DMS153 (cell line): ENCODE measurements at regions not wholly inside any gene's neighbourhood (a gene's known extent, or its start where the extent isn't known, plus 50 kb on each side); places are given as distances from the start of the nearest gene placed in this dataset.
"Not testable (repeated sequence)": the region's sequence is repeated elsewhere in the genome, so short reads cannot be mapped to it uniquely, and the experiment has no call there.

ENCODE experiments used
- DNase-seq: peaks from one replicate; lab custom pipeline; 2025; lab: John Stamatoyannopoulos, UW

DNA sequence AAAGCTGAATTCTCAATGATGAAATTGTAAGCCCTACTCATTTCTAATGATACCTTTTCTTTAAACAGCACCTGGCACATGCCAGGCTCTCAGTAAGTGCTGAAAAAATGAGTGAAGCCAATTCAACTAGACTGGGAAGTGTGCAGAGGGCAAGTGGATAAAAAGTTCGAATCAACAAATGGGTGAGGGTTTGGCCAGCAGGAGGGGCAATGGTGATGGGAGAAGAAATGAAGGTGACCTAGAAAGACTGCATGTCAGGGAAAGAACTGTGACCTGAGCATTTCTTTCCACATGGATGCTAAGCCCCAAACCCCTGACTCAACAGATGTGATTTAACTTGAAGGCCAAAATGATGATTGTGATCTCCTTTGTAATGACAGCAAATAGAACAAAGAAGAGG, 54.6 kb downstream of the DKK1 start:
- no peak for DNase-seq

DNA sequence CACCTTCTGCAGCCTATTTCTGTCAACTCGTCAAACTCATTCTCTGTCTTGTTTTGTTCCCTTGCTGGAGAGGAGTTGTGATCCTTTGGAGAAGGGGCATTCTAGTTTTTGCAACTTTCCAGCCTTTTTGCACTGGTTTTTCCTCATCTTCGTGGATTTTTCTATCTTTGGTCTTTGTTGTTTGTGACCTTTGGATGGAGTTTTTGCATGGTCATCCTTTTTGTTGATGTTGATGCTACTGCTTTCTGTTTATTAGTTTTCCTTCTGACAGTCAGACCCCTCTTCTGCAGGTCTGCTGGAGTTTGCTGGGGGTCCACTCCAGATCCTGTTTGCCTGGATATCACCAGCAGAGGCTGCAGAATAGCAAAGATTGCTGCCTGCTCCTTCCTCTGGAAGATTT, 60.1 kb downstream of the DKK1 start:
- DNase-seq = not testable (repeated sequence)

DNA sequence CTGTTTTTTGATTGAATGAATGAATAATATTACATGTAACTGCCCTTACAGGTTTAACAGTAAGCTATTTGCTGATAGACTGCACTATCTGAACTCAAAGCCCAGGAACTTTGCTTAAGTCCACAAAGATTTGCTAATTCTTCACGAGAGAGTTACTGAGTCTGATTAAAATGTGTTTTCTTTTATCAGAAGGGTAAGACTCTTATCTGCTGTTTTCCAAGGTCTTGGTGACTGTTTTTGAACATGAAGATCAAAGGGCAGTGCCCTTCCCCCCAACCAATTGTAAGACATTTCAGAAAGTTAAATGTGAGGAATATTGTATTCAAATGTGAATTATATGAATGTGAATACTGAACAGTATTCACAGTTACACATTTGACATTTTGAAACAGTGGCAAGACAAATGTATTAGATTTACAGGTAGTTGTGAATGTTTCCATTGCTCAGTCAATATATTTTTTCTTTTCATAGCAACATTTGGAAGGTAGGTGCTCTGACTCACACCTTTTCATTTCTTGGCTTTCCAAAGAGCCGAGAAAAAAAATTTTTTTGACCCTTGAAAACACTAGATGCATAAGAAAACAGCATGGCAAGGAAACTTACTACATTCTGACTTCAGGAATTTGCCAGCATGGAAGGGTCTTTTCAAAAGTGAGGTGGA, 62.7 kb downstream of the DKK1 start:
- DNase-seq = no peak

DNA sequence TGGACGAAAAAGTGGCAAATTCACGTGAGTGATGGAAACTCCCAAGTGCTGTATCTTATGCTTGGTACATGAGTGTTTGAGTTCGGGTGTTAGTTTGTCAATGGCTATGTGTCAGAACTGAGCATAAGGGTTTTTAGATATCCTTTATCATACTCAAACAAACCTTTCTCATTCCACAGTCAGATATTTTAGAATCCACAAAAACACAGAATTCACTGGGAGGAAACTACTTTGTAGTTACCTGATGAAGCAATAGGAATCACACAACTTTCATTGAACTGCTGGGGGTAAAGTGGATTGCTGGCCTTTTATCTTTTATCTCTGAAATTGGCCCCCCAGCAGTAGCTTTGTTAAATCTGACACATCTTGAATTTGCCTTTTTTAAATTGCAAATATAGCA, 64.0 kb downstream of the DKK1 start:
- no peak for DNase-seq

DNA sequence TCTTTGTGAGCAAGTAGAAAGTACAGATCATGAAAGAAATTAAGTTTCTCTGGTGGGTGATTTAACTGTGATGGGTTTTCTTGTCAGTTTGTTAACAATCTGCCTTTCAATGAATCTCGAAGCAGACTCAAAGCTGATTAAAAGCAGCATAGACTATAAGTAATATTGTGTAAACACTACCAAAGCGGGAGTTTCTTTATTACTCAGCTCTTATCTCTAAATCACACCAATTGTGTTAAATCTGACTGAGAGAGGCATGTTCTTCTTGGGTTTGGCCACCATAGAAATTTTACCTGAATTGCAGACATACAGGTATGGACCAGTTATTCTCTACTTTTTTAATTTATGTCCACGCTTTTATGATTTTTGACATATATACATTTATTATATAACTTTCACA, 65.2 kb downstream of the DKK1 start:
- no peak for DNase-seq

DNA sequence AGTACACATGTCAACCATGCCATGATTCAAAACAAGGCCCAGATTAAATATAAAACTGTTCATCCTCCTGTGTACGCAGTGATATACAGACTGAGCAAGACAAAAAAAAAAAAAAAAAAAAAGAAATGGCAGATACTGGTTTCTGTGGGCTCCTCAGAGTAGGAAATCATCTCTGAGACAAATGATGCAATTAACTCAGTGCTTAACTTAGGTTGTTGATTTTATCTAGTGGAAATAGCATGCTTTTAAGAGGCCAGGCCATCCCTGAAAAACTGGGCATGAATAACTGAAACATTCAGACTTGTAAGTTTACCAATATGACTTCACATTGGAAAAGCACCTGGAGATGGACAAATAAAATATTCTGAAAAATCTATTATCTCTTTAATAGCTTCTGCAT, 69.0 kb downstream of the DKK1 start:
- DNase-seq = no peak

DNA sequence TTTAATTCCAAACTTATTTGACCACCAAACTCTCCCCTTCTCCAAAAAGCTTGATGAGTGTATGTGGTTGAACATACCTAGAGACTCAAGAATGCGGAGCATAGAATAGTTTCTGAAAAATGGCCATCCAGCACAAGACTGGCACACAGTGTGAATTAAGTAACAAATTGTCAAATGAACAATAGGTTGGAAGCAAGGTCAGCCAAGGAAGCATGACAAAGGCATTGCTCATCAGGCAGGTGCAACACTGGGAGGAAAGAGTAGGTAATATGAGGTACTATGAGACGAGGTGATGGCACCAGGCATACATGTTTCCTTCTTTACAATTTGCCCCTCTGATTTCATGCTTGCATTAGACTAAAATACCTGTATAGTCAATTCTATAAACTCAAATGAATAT, 73.7 kb downstream of the DKK1 start:
- DNase-seq = no peak

DNA sequence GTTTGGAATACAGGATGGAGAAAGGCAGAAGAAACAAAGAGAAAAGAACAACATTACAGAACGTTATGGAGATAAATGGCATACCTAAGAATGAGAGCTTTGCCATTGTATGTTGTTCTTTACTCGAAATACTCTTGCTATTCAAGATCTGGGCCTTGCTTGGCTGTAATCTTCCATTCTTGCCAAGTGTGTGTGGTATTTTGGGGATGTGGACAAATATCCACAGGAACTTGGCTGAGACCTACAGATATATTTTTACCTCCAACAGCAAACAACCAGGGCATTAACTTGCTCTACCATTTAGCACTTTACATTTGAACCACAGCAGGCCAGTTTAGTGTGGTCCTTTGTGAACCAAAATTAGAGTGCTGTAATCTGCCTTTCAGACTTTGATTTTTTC, 76.3 kb downstream of the DKK1 start:
- no peak for DNase-seq

DNA sequence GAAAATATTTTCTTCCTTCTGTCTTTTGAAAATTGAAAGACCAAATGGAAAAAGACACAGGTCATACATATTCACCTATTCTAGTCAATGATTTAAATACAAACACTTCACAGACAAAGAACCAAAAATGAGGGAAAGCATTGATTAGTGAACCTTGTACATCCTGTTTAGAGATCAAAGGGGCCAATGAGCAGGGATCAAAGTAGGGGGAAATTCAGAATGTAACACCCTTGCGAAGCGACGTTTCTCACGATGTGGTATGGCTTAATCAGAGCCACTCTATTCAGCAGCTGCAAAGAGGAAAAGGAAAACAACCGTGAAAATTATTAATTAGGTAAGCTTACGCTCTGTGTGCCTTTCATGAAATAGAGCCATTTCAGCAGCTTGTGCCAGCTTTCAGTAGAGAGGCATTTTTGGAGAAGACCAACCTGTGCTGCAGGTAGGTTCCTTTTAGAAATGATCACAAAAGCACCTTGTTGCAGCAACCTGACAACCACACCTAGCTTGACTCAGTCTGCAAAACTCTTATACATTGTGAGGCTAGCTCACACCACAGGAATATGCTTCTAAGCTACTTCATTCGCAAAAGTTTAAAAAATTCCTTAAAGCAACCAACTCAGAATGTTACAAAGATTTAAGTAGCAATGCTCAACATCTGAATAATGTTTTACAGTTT, 78.0 kb downstream of the DKK1 start:
- no peak for DNase-seq

DNA sequence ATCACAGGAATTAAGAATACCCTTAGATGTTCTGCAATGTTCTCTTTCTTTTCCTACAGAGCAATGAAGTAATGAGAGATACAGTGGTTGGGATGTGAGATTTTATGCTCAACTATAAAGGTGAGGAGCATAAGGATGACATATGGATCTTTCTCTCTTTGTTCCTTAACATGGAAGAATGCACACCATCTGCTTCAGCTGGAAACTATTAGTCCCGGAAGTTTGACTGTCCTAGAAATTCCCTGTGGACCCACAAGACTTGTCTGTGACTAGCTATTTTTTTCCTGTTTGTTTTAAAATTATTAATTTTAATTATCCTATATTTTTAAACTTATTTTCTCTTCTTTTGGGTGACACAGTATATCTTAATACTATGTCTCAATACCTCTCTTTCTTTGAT, 80.2 kb downstream of the DKK1 start:
- DNase-seq = no peak

DNA sequence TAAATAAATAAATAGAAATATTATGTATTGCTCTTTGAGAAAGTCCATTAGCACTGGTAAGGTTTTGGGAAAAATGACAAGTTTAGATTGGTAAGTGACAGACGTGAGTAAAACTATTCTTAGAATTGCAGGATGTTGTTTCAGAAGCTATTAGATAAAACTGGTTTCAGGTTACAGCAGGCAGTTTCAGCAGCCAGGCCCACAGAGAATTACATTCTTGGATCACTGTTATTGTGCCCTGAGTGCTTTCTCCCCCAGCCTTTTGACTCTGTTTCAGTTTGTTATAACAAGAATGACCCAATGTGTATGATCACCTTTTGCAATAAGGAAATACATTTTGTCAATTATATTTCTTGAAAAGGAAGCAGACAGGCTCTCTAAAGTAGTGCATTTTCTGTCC, 86.5 kb downstream of the DKK1 start:
- DNase-seq = no peak

DNA sequence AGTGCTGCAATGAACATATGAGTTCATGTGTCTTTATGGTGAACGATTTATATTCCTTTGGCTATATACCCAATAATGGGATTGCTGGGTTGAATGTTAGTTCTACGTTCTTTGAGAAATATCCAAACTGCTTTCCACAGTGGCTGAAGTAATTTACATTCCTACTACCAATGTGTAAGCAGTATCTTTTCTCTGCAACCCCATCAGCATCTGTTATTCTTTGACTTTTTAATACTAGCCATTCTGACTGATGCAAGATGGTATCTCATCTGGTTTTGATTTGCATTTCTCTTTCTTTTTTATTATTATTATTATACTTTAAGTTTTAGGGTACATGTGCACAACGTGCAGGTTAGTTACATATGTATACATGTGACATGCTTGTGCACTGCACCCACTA, 89.7 kb downstream of the DKK1 start:
- DNase-seq = not testable (repeated sequence)

DNA sequence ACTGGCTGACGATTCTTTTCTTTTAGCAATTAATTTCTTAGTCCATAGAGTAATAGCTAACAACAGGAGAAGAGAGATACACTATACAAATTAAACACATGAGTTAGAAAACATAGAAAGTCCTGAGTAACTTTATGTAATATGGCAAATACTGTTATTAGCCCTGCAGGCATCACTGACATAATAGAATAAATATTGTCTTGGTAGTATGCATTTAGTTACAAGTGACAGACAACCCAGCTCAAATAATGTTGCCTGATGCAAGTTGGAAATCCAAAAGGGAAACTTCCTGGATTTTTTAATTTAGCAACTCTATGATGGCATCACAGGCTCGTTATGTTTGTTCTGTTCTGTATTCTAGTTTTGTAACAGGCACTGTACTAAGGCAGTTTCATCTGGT, 95.1 kb downstream of the DKK1 start:
- DNase-seq = no peak

DNA sequence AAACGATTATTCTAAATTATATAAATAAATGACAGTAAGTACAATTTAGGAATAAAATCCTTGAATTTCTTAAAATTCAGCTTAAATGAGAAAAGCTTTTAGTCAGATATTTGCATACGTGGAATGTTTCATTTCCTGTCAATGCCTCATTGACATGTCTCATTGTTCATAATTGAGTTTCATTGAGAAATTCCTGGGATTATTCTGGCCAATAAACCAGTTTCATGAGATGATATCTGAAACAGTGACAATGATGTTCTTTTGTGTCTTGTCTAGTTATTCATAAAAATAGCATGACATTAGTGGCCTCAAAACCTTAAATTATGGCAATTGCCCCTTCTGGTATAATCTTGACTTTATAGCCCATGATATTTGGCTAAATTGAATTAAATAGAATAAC, 95.8 kb downstream of the DKK1 start:
- DNase-seq = no peak

DNA sequence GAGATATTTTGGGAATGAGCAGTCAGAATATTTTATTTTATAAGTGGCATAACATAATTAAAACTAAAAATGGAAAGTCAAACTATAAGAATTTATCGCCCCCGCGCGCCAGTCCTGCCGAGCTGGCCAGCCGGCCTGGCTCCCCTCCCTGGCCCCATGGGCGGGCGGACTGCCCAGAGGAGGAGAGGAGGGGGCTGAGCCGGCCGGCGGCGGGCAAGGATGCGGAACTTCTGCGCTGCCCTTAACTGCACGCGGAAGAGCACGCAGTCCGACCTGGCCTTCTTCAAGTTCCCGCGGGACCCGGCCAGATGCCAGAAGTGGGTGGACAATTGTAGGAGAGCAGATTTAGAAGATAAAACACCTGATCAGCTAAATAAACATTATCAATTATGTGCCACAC, 96.8 kb downstream of the DKK1 start:
- DNase-seq = no peak

DNA sequence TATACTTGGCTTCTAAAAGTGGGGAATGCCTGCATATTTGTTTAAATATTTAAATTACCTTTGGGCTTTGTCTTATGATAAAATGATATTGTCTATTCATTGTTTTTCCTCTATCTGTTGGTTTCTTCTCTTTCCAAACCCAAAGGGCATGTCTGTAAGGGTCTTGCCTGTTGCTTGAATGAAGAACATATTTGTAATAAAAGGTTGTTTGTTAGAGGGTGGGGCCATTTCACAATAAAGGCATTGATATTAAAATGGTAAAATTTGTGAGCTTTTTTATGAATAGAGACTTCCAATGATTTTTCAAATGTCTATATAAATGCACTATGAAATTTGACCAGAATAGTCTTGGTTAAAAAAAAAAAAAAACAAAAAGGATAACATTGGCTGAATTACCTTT, 105.2 kb downstream of the DKK1 start:
- DNase-seq = no peak

DNA sequence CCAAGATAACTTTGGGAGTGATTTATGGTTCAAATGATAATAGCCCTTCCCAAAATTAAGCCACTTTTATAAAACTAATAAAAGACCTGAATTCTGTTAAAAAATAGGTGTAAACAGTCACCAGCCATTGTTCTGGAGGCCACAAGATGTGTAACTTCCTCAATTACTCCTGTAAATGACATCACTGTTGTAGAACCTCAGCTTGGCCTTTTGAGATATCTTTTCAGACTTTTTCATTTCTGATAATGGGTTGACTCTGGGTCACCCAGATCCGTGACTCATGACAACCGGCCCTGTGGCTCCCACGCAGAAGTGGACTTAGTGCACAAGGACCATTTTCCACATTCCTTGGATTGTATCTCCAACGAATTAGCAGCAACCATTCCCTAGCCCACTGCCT, 106.6 kb downstream of the DKK1 start:
- no peak for DNase-seq

DNA sequence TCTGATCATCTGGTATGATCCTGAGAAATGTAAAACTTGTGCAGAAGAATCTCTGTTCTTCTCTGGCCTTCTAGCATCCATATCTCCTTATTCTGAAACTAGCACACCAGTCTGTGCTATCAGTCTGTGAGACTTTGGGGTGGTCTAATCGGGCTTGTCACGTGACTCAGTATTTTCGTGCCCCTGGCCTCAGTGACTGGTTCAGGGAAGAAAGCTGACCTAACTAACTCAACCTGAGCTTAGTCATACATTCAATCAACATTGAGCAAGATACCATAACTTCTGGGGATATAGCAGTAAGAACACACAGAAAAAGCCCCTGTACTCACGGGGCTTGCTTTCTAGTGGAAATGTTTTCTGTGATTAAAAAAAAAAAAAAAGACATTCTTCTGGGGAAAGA, 109.3 kb downstream of the DKK1 start:
- no peak for DNase-seq

DNA sequence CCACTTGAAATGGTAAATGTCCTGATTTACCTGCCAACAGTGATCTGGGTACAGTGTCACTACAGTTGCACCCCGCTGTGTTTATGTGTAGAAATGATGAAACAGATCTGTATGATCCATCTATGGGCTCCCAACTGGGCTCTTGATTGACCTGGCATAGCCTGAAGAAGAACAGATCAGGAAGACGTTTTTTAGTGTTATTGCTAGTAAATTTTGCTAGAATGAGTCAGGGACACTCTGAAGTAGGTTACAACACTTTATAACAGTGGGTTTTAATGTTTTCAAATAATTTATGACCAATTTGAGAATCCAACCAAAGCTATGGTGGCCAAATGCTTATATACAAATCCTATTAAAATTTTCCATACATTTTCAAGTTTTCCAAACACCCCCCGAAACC, 110.3 kb downstream of the DKK1 start:
- no peak for DNase-seq

DNA sequence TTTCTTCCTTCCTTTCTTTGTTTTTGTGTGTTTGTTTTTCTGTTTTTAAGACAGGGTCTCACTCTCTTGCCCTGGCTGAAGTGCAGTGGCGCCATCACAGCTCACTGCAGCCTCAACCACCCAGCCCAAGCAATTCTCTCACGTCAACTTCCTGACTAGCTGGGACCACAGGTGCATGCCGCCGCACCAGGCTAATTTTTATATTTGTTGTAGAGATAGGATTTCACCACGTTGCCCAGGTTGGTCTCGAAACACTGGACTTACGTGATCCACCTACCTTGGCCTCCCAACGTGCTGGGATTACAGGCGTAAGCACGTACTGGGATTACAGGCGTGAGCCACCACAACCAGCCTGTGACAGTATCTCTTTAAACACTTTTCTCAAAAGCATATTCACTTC, 120.7 kb downstream of the DKK1 start:
- DNase-seq = no peak

DNA sequence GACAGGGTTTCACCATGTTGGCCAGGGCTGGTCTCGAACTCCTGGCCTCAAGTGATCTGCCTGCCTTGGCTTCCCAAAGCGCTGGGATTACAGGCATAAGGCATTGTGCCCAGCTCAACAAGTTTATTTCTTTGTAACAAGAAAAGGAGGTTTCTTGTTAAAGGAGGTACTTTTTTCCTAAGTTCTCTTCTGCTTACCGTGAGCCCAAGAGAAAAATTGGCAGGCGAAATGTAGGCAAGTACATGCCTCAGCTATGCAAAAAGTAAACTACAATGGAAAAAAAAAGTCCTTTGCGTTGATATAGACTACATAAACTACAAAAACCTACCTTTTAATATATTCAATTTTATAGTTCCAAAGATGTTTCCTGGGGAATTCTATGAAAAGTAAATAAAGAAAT, 122.6 kb downstream of the DKK1 start:
- DNase-seq = no peak

DNA sequence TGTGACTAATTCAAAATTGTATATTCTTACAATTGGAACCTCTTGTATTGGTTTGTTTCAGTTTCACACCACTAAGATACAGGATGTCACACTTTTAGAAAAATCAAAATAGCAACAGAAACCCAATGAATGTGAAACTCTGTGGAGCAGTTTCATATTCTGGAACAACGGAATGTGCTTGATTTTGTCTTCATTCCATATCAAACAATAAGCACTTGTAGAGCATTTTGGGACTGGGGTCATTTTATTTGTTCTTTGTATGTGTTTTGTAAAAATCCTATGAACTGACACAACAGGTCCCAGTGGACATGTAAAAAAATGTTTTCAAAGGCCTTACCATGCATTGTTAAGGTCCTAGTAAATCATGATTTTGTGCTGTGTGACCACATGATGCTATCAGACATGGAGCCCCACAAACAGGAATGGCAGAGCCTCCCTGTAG, 123.1 kb downstream of the DKK1 start:
- no peak for DNase-seq

DNA sequence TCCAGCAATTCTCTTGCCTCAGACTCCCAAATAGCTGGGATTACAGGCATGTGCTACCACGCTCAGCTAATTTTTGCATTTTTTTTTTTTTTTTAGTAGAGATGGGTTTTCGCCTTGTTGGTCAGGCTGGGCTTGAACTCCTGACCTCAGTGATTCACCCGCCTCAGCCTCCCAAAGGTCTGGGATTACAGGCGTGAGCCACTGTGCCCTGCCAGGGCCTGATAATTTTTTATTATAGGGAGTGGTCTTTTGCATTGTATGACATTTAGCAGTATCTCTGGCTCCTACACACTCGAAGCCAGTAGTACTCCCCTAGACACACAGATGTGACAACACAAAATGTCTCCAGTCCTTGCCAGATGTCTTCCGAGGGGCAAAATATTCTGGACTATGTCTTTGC, 124.0 kb downstream of the DKK1 start:
- DNase-seq = no peak

DNA sequence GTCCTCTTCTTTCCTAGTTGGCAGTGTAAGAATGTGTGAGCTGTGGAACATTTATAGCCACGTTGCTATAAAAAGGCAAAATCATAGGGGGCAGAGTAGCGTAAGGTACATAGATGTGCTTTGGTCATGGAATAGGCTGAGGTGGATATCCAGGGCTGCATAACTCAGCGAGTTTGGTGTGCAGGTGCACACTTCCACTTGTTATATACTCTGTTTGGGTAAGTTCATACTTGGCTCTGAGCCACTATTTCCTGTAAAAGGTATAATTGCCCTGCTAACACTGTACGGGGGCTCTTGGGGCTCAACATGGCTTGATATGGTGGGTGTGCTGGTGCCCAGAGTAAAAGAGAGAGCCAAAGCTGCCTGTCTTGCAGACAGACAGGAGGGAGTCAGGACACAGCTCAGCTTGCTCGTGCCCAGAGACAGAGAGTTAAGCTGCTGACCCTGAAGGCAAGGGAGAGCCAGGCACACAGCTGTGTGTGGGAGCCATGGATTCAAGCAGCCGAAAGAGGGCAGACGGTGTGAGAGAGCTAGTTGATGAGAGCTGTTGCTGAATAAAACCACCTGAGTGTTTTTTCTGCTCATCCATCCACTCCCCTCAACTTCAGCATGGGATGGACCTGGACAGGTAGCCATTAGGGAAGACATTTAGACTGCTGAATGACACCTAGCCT, 126.7 kb downstream of the DKK1 start:
- no peak for DNase-seq
